ENCODE measurements at regions not wholly inside any gene's neighbourhood (a gene's known extent, or its start where the extent isn't known, plus 50 kb on each side); places are given as distances from the start of the nearest gene placed in this dataset.
"Not testable (repeated sequence)": the region's sequence is repeated elsewhere in the genome, so short reads cannot be mapped to it uniquely, and the experiment has no call there.

DNA sequence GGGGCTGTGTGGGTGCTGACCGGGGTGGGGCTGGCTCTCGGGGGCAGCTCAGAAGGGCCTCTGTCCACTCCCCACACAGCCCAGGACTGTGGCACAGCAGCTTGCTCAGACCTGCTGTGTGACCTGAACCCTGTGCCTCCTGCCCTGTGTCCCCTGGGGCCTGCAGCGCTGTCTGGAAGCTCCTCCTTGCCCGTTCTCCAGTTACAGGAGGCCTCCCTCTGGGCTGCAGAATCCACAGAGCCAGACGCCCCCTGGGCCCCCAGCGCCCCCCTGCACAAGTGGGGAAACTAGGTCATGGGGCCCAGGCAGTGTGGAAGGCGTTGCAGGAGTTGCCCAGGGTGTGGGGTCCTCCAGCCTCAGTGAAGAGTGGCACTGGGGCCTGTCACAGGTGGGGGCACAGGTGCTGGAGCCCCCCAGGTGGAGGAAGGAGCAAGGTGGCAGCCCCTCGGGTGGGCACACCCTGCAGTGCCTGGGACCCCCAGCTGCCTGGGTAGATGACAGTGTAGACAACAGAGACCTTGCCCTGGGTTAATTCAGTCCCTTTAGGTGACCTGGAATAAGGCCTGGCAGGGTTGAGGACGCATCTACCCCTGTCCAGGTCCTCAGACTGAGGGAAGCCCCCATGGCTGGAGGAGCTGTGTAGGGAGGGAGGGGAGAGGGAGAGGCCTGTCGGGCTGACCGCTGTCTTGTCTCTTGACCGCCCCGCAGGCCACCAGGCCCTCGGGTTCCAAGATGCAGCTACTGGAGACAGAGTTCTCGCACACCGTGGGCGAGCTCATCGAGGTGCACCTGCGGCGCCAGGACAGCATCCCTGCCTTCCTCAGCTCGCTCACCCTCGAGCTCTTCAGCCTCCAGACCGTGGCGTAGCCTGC, 120.2 kb downstream of the IGLL1 start:
- peak; percentile 35 for DNase-seq

DNA sequence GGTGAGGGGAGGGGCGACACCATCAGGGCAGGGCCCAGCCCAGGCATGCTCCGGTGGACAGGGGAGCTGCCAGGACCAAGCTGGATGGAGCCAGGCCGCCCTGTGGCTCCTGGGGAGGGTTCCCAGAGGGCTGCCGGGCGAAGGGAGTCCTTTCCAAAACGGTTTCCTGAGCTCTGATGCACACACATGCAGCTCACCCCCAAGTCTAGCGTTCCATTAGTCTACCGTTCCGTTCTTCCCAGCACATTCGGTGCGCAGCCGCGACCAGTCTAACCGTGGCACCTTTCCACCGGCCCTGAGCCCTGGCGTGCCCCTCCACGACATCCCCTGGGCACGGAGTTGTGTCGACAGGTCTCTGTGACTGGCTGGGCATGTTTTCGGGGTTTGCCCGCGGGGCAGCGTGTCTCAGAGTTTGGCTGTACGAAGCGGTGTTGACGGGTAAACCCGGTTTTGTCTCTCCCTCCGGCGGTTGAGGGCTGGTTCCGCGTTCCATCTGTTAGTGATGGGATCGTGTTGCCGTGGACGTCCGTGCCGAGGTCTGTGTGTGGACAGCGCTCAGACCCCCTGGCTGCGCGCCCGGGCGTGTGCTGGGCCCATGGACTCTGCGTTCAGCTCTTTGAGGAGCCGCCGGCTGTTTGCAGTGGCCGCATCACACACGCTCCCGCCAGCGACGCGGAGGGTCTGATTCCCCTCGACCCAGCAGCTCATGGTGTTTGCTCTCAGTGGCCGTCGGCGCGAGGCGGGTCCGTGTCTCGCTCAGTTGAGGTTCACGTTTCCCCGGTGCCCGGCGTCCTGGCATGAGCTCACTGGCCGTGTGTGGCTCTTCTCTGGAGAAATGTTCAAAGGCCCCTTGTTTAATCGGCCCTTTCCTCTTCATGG, 121.2 kb downstream of the IGLL1 start:
- no peak for DNase-seq

DNA sequence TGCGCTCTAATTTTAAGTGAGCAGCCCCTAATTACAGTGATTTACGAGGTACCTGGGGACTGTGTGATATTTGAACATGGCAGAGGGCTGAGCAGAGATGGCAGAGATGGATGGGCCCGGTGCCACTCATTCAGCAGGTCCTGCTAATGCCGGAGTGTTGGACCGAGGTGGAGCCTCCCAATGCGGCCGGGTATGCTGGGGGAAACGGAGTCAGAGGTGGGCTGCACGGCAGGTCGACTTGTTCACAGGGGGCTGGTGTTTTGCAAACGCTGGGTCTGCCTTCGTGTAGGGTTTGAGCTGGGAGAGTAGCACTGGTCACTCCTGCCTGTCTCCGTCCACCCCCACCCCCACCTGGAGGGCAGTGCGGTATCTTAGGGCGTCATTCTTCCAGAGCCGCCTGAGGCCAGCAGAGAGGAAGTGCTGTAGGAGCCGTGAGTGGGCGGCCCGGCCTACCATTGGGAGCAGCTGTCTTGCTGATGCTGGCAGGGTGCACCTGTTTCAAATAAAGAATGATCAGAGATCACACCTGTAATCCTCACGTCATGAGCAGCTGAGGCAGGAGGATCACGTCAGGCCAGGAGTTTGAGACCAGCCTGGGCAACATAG, 122.6 kb downstream of the IGLL1 start:
- DNase-seq: peak; percentile 99

DNA sequence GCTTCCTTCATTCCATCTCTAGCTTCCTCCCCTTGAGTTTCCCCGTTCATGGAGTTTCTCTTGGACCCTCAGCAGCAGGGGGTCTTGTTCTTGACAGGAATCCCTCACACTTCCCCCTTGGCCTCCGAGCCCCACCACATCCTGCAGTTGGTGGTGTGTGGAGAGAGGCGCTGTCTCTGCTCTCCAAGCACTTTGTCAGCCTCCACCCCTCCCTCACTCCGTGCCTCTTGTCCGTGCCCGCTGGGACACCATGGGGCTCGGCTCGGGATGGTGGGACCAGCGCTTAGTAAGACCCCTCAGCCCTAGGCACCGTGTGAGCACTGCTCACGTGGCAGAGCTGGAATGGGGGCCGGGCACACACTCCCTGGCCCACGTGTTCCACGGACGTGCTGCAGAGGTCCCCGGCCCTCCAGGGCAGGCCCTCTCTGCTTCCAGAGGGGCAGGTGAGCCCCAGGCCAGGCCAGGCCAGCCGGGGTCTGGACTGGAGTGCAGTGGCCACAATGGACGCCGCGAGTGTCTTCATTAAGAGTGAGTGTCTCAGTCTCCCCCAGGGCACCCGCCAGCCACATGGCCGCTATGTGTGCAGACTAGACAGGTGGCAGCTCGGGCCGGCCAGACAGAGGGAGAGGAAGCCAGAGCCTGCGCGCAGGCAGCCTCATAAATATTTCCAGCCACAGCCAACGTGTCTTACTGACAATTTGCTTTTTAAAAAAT, 123.3 kb downstream of the IGLL1 start:
- peak; percentile 99 for DNase-seq

DNA sequence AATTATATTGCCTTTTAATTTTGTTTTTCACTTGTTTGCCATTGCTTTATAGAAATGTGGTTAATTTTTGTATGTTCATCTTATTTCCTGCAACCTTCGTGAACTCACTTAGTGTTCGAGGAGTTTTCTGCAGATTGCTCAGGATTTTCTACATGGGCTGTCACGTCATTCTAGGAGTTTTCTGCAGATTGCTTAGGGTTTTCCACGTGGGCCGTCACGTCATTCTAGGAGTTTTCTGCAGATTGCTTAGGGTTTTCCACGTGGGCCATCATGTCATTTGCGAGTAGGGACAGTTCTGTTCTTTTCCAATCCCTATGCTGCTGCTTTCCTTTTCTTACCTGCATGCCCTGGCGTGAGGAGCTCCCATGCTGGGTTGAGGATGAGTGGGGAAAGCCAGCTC, 125.7 kb downstream of the IGLL1 start:
- not testable (repeated sequence) for DNase-seq

DNA sequence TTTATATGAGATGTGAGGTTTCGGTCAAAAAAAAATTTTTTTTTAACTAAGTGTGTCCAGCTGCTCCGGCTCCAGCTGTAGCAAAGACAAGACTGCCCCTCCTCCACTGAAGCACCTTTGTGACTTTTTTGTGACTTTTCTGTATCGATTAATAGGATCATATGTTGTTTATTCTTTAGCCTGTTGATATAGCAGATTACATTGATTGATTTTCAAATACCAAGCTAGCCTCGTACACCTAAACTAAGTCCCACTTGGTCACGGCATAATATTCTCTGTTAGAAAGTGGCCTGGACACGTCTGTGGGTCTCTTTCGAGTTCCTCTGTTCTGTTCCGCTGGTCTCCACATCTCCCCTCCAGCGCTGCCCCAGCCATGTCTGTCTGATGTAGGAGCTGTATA, 126.8 kb downstream of the IGLL1 start:
- DNase-seq: no peak

DNA sequence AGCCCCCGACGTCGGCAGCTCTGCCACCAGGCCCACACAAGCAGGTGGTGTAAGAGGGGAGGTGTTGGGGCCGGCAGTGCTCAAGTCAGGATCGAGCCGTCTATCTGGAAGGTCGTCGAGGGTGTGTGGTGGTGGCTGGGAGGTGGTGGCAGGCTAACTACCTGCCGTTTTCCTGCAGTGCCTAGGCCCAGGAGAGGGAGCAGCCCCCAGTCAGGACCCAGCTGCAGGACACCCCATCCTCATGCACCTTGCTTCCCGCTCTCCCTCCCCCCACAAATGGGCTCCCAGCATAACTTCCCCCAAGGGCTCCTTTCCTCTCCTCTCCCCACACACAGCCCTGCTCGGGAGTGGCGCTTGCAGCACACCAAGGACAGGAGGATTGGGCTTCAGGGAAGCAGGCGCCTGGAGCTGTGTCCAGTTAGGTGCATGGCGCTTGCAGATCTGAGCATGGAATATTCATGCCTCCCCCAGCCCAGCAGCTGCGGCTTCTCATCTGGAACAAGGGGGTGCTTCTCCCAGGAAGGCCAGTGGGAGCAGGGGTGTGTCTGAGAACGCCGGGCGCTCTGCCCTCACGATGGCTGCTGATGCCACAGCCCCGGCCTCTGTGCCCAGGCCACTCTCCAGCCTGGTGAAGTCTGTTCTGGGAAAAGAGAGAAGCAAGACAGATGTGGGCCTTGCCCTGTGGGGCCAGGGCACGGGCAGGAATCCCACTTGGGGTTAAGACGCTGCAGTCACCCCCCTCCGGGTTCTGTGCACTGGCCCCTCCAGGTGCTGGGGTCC, 127.7 kb downstream of the IGLL1 start:
- no peak for DNase-seq

DNA sequence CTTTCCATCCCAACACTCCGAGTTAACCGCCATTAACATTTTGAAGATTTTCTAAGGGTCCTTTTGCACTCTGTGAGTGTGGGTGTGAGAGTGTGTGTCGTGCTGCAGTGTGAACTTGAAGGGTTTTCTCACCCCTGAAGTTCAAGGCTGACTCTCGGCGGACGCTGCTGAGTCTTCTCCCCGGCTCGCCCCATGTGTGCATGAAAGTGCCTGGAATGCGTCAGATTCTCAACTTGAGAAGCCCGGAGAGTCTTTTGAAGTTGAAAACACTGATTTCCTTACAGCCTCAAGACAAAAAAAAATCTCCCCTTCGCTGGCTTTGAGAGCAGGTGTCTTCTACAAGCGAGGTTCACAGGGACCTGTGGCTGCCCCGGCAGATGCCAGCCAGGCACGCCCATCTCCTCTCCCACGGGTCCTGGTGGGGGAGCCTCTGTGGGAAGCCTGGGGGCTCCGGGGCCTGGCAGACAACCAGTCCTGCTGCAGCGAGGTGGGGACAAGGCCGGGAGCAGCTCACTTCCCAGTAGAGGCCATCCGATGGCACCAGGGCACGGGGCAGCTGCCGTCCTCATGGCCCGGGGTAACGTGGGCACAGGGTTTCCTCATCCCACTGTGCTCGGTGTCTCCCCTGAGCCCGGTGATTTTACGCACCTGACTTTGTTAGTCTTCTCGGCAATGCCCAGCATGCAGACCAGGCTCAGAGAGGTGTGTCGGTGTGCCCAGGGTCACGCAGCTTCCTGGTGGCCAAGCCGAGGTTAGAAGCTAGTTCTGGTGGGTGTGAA, 128.4 kb downstream of the IGLL1 start:
- DNase-seq: not testable (repeated sequence)

DNA sequence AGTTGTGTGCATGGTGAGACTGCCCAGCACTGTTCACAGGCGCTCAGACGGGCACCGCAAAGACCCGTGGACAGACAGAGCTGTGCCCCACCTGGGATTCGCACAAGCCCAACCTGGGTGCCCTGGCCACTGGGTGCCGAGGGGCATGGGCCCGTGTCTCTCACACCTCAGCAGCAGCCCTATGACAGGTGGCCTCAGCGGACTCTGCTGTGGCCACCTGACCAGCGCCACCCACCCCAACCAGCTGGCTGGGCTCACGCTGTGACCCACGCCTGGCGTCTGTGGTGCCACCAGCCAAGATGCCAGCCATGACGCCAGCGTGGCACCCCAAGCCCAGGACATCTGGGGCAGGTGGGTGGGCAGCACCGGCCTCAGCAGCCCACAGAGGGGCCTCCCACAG, 129.3 kb downstream of the IGLL1 start:
- DNase-seq: not testable (repeated sequence)

DNA sequence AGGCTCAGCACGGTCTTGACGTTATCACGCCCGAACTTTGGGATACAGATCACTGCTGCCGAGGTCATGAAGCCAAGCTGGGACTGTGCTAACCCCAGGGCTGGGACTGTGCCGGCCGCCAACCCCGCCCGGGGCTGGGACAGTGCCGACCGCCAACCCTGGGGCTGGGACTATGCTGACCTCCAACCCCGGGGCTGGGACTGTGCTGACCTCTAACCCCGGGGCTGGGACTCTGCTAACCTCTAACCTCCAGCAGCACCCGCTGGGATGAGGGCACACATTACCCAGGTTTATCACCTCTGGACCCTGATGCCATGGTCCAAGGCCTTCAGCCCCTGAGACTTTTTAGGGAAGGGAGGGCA, 129.7 kb downstream of the IGLL1 start:
- no peak for DNase-seq

DNA sequence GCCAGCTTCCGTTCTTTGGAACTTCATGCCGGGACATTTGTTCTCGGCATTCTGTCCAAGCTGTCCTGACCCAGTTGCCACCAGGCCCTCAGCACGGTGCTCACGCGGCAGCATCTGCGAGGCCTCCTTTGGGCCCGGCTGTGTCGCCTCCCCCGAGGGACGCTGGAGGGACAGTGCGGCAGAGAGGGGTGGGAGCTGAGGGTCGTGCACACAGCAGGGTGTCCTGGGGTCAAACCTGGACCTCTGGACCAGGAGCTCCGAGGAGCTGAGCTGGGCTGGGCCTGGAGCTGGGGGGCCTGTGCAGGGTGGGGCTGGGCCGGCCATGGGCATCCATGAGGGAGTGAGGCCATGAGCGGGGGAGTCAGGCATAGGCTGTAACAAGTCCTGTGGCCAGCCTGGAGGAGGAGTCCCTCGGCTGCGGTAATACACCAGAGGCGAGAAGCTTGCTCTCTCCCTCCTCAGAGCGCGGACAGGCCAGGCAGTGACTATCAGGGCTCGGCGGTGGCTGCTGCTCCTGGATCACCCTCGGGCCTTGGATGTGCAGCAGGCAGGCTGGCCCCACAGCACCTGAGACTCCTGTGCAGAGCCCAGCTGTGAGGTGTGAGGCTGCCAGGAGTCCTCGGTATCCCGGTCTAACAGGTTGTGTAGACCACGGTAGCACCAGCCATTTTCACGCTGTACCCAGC, 130.2 kb downstream of the IGLL1 start:
- not testable (repeated sequence) for DNase-seq

DNA sequence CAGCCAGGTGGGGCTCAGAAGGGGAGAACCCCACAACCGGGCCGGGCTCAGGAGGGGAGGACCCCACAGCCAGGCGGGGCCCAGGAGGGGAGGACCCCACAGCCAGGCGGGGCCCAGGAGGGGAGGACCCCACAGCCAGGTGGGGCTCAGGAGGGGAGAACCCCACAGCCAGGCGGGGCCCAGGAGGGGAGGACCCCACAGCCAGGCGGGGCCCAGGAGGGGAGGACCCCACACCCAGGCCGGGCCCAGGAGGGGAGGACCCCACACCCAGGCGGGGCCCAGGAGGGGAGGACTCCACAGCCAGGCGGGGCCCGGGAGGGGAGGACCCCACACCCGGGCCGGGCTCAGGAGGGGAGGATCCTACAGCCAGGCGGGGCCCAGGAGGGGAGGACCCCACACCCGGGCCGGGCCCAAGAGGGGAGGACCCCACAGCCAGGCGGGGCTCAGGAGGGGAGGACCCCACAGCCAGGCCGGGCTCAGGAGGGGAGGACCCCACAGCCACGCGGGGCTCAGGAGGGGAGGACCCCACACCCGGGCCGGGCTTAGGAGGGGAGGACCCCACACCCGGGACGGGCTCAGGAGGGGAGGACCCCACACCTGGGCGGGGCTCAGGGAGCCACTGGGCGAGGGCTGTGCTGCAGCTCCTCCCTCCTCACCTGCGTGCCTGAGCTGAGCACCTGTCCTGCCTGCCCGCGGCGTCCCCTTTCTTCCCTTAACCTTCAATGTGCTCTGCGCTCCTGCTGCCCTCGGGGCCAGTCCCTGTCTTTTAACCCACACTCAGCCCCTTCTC, 131.4 kb downstream of the IGLL1 start:
- not testable (repeated sequence) for DNase-seq

DNA sequence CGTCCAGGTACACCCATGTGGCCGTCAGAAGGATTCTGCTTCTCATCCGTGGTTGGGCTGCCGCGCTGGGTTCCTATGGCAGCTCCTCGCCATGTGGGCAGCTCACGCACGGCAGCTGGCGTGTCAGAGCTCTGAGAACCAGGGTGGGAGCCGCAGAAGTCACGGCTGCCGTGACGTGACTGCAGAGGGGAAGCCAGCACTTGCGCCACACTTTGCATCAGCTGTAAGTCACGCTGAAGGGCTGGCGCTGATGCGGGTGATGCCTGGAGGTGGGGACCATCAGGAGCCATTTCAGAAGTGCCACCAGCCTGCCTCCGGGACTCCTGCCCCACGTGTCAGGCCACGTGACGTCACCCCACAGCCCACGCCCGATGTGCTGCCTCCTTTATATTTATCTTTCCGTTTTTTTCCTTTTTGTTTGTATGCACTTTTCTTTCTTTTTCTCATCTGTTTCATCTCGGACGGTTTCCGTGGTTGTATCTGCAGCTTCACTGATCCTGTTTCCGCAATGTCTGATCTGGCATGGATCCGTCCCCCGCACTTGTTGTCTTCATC, 133.2 kb downstream of the IGLL1 start:
- no peak for DNase-seq

DNA sequence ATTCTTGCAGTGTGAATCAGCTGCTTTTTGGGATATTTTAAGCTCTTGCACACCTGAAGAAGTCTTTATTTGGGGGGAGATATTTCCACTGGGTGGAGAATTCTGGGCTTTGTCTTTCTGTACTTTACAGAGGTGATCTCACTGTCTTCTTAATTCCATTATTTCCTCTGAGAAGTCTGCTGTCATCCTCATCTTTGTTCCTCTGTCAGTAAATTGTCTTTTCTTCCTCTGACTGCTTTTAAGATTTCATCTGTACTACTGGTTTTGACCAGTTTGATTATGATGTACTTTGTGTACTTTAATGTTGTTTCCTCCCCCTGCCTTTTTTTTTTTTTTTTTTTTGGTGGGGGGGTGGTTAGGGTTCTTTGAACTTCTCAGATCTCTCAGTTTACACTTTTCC, 133.9 kb downstream of the IGLL1 start:
- DNase-seq: peak; percentile 8

DNA sequence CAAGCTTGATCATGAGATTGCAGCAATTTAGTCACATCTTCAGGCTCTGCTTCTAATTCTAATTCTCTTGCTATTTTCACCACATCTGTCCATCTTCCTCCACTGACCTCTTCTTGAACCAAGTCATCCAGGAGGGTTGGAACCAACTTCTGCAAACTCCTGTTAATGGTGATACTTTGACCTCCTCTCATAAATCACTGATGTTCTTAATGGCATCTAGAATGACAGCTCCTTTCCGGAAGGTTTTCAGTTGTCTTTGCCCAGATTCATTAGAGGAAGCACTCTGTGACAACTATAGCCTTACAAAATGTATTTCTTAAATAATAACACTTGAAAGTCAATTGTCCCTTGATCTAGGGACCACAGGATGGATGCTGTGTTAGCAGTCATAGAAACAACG, 136.2 kb downstream of the IGLL1 start:
- not testable (repeated sequence) for DNase-seq

DNA sequence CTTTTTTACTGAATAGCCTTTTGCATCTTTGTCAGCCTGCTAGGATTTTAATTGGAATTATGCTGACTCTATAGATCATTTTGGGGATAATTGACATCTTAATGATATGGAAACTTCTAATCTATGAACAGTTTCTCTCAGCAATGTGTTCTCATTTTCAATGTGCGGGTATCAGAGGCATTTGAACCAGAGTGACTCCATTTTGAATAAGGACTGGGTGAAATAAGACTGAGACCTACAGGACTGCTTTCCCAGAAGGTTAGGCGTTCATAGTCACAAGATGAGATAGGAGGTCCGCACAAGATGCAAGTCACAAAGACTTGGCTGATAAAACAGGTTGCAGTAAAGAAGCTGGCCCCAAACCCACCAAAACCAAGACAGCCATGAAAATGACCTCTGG, 140.5 kb downstream of the IGLL1 start:
- not testable (repeated sequence) for DNase-seq

DNA sequence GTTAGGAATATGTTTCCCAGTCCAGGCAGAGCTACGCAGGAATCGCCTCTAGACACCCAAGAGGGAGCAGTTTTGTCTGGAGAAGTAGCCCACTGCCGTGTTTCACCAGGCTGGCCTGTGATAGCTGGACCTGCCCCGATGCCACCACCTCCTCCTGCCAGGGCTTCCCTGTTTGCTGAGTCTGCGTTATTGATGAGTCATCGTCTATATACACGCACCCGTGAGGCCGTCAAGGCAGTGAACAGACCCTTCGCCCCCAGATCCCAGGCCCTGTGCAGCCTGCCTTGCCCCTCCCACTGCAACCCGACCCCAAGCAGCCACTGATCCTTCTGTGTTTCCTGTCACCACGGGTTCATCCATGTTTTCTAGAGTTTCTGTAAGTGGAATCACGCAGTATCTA, 141.9 kb downstream of the IGLL1 start:
- peak; percentile 15 for DNase-seq

DNA sequence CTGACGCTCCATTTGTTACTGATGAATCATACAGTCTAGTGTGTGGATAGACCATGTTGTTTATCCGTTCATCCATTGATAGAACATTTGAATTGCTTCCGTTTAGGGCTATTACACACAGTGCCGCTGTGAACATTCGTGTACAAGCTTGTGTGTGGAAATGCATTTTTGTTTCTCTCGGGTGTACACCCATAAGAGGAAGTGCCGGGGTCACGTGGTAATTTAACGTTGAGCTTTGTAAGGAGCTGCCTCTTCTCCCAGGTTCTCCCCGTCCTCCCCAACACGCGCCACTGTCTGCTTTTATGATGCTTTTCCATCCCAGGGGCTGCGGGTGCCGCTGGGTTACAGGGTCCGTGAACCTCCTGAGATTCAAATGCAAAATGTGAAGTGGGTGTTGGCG, 142.3 kb downstream of the IGLL1 start:
- no peak for DNase-seq

DNA sequence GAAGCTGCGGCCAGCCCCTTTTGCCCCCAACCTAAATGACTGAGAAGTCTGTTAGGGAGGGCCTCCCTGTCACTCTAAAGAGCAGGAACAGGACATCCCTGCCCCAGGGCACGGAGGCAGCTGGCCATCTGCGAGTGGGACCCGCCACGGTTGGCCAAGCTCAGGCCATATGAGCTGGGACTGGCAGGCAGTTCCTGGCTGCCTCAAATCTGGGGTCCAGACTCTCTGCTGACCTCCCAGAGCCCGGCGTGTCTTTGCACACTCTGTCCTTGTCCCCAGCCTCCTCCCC, 143.0 kb downstream of the IGLL1 start:
- DNase-seq: not testable (repeated sequence)

All from NCI-H69 (cell line).